Calu3 (cell line): ENCODE measurements at regions not wholly inside any gene's neighbourhood (a gene's known extent, or its start where the extent isn't known, plus 50 kb on each side); places are given as distances from the start of the nearest gene placed in this dataset.

Experiments used
- BruUV-seq: library from RNA; stranded (reverse); fragments of 400-500 nt; replicated peaks from 2 replicates; lab custom pipeline; 2021; lab: Mats Ljungman, UMichigan
- CTCF ChIA-PET: fragments of 300-600 bp; sonication (Branson Sonifier 250); formaldehyde crosslinking; loops from one replicate; lab custom pipeline; 2022; ENCODE audit warnings: antibody characterized with exemption; lab: Charles Lee
- DNase-seq: peaks from one replicate; pipeline ENCODE4 v3.0.0; 2022
- H3K27ac Mint-ChIP-seq: one replicate; pipeline ENCODE4 v1.8.0; 2022; ENCODE audit warnings: mixed read lengths; ENCODE audit not compliant: unreplicated experiment
- H3K27me3 Mint-ChIP-seq: one replicate; pipeline ENCODE4 v1.8.0; 2022; ENCODE audit warnings: mixed read lengths; ENCODE audit not compliant: unreplicated experiment
- H3K36me3 Mint-ChIP-seq: one replicate; pipeline ENCODE4 v1.8.0; 2022; ENCODE audit warnings: mild to moderate bottlenecking, moderate library complexity, mixed read lengths; ENCODE audit not compliant: insufficient read depth, unreplicated experiment
- H3K4me1 Mint-ChIP-seq: one replicate; pipeline ENCODE4 v1.8.0; 2022; ENCODE audit warnings: mild to moderate bottlenecking, low read depth, mixed read lengths; ENCODE audit not compliant: unreplicated experiment
- H3K4me3 Mint-ChIP-seq: one replicate; pipeline ENCODE4 v1.8.0; 2022; ENCODE audit warnings: mild to moderate bottlenecking, low read depth, moderate library complexity, mixed read lengths; ENCODE audit not compliant: unreplicated experiment
- H3K9me3 Mint-ChIP-seq: one replicate; pipeline ENCODE4 v1.8.0; 2022; ENCODE audit warnings: low read depth, mixed read lengths; ENCODE audit not compliant: unreplicated experiment
- CTCF ChIP-seq: fragments of 200-600 bp; IDR thresholded peaks from one replicate; pipeline ENCODE4 v1.8.0; 2022; ENCODE audit warnings: antibody characterized with exemption; ENCODE audit not compliant: unreplicated experiment
- intact Hi-C: fragments of 100-400 bp; cut with micrococcal nuclease; formaldehyde crosslinking; loops from one replicate; pipeline ENCODE4 v1.10.0; 2022; ENCODE audit not compliant: unreplicated experiment

GRCh38 chr5:171509467-171509866, 90.0 kb downstream of the FGF18 start:
- Mint-ChIP-seq H3K4me1 (peaks cover 10% of the 10 kb centered on the region), H3K9me3 (peaks cover 2% of the 10 kb centered on the region), H3K27ac (no peak overlapping the region), H3K27me3 (peaks cover 67% of the 10 kb centered on the region), H3K36me3 (no peaks in the 10 kb centered on the region), H3K4me3 (no peak overlapping the region)
- no peak for DNase-seq
- CTCF ChIA-PET: interaction anchor here (0.7 kb wide), 1 partner anchor 39 kb away, joined by 7 read pairs; no protein-coding TSS in a partner anchor
- no TSS peak for BruUV-seq
- intact Hi-C loops: no loop called here
- no peak for TF ChIP-seq CTCF

- no peak for TF ChIP-seq CTCF
- BruUV-seq: no TSS peak
- H3K4me3 Mint-ChIP-seq: no peak overlapping the region
- H3K27me3 Mint-ChIP-seq: peaks cover 60% of the 10 kb centered on the region
- intact Hi-C loops: no loop called here
- H3K4me1 Mint-ChIP-seq: peaks cover 10% of the 10 kb centered on the region
- no peak for DNase-seq
- no peak overlapping the region for H3K27ac Mint-ChIP-seq
- CTCF ChIA-PET: no interaction called here
- H3K36me3 Mint-ChIP-seq: no peaks in the 10 kb centered on the region
- H3K9me3 Mint-ChIP-seq: peaks cover 2% of the 10 kb centered on the region
Observed at GRCh38 chr5:171512397-171512796, 93.0 kb downstream of the FGF18 start.

- no peak overlapping the region for H3K4me3 Mint-ChIP-seq
- peaks cover 63% of the 10 kb centered on the region for H3K27me3 Mint-ChIP-seq
- TF ChIP-seq CTCF: no peak
- H3K4me1 Mint-ChIP-seq: peaks cover 10% of the 10 kb centered on the region
- no peak overlapping the region for H3K27ac Mint-ChIP-seq
- CTCF ChIA-PET: no interaction called here
- no peaks in the 10 kb centered on the region for H3K36me3 Mint-ChIP-seq
- DNase-seq: no peak
- intact Hi-C loops: no loop called here
- H3K9me3 Mint-ChIP-seq: peaks cover 2% of the 10 kb centered on the region
- no TSS peak for BruUV-seq
Observed at GRCh38 chr5:171513591-171513990, 94.1 kb downstream of the FGF18 start.

- CTCF ChIA-PET: no interaction called here
- Mint-ChIP-seq H3K4me3 (no peak overlapping the region), H3K27ac (no peak overlapping the region), H3K9me3 (no peaks in the 10 kb centered on the region), H3K27me3 (peaks cover 48% of the 10 kb centered on the region), H3K36me3 (no peaks in the 10 kb centered on the region), H3K4me1 (peaks cover 7% of the 10 kb centered on the region)
- BruUV-seq: no TSS peak
- intact Hi-C loops: no loop called here
- TF ChIP-seq CTCF: no peak
- DNase-seq: no peak
Observed at GRCh38 chr5:171518916-171519315, 99.5 kb downstream of the FGF18 start.
